ENCODE measurements at regions not wholly inside any gene's neighbourhood (a gene's known extent, or its start where the extent isn't known, plus 50 kb on each side); places are given as distances from the start of the nearest gene placed in this dataset.

GRCh38 chr1:186577633-186578032 is 102.6 kb downstream of the PTGS2 start:
- ChIA-PET RAD21 (ENCODE audit: low non-redundant PET in 1 of 2, low total read pairs in 2 of 2, uncharacterized antibody in 2 of 2, unreplicated experiment in 2 of 2) (no interaction called here), CTCF (no interaction called here), POLR2A (no interaction called here)
- no peak for ATAC-seq
- Histone ChIP-seq H3K9ac (ENCODE audit: low read length) (no peak overlapping the region), H3K9me2 (ENCODE audit: insufficient read depth) (no peaks in the 10 kb centered on the region), H3K27ac (ENCODE audit: low read depth, low read length) (no peak overlapping the region), H3K4me1 (ENCODE audit: control insufficient read depth in 1 of 2, insufficient read depth in 2 of 2, low read length in 2 of 2) (no peaks in the 10 kb centered on the region), H3K36me3 (ENCODE audit: control insufficient read depth in 1 of 2, insufficient read depth in 2 of 2, low read length in 2 of 2) (no peaks in the 10 kb centered on the region), H3K27me3 (ENCODE audit: insufficient read depth, low read length) (no peaks in the 10 kb centered on the region), H3K9me3 (ENCODE audit: control insufficient read depth in 1 of 2, insufficient read depth in 1 of 2, low read depth in 1 of 2, low read length in 2 of 2) (no peaks in the 10 kb centered on the region), H2AFZ (ENCODE audit: low read depth, low read length, poor library complexity, severe bottlenecking) (no peak overlapping the region), H4K20me1 (ENCODE audit: insufficient read depth) (no peaks in the 10 kb centered on the region), H3K4me2 (ENCODE audit: low read length) (no peak overlapping the region), H3K79me2 (ENCODE audit: insufficient read depth, low read length) (no peaks in the 10 kb centered on the region), H3K4me3 (replicated peaks in 1 of 2; ENCODE audit: low read depth in 1 of 2, low read length in 2 of 2) (no peak overlapping the region)
- no TSS peak for BruUV-seq (replicated peaks)
- intact Hi-C loops (cut with micrococcal nuclease), result no loop called here
- TF ChIP-seq YY1 (IDR thresholded peaks at IDR 0.05; ENCODE audit: extremely low read depth, insufficient replicate concordance, low read depth, low read length) (no peak), SIN3A (IDR thresholded peaks at IDR 0.05; ENCODE audit: low read depth) (no peak), ELF1 (IDR thresholded peaks at IDR 0.05; ENCODE audit: borderline replicate concordance, low read depth) (no peak), EGR1 (IDR thresholded peaks at IDR 0.05; ENCODE audit: low read depth) (no peak), EZH2phosphoT487 (IDR thresholded peaks at IDR 0.05; ENCODE audit: borderline replicate concordance) (no peak), POLR2A (IDR thresholded peaks at IDR 0.05; ENCODE audit: borderline replicate concordance, extremely low read depth, insufficient read depth, insufficient read length) (no peak), POLR2AphosphoS5 (IDR thresholded peaks at IDR 0.05; ENCODE audit: low read depth, low read length) (no peak), REST (IDR thresholded peaks at IDR 0.05; ENCODE audit: low read depth) (no peak), JUND (IDR thresholded peaks at IDR 0.05) (no peak), TCF7L2 (IDR thresholded peaks at IDR 0.05; ENCODE audit: borderline replicate concordance, extremely low read depth, insufficient read depth, insufficient read length) (no peak)
- TF ChIP-seq, protein P1, sequence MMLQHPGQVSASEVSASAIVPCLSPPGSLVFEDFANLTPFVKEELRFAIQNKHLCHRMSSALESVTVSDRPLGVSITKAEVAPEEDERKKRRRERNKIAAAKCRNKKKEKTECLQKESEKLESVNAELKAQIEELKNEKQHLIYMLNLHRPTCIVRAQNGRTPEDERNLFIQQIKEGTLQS (IDR thresholded peaks at IDR 0.05), result no peak
- TF ChIP-seq, protein P2, sequence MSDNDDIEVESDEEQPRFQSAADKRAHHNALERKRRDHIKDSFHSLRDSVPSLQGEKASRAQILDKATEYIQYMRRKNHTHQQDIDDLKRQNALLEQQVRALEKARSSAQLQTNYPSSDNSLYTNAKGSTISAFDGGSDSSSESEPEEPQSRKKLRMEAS (IDR thresholded peaks at IDR 0.05), result no peak
- no peak for DNase-seq (ENCODE audit: low read depth, low spot score)

All from HCT116 (cell line).